ENCODE measurements at regions not wholly inside any gene's neighbourhood (a gene's known extent, or its start where the extent isn't known, plus 50 kb on each side); places are given as distances from the start of the nearest gene placed in this dataset.

DNA sequence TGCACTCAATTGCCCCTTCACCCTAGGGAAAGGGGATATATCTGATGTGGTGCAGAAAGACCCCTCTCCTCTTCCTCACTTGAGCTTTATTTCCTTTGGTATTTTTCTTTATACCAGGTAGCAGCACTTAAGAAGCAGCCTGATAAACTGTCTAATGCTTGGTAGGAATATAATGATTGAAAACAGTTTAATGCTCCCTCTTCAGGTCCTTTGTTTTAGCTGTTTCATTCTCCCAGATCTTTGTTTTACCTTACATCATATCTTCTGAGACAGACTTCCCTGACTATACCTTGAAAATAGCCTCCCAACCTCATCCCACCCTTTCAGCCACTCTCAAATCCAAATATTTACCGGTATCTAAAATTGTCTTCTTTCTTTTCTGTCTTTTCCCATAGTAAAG lies 87.9 kb downstream of the NUDT12 start:
- DNase-seq (ENCODE audit: low spot score), result no peak
- in situ Hi-C loops (cut with MboI; ENCODE audit: low sequenced_read_pairs, unreplicated experiment), result loop anchor here (5.0 to 25.0 kb wide), 2 partner anchors 242 to 887 kb away; no protein-coding TSS in a partner anchor
- TF ChIP-seq, protein P1, sequence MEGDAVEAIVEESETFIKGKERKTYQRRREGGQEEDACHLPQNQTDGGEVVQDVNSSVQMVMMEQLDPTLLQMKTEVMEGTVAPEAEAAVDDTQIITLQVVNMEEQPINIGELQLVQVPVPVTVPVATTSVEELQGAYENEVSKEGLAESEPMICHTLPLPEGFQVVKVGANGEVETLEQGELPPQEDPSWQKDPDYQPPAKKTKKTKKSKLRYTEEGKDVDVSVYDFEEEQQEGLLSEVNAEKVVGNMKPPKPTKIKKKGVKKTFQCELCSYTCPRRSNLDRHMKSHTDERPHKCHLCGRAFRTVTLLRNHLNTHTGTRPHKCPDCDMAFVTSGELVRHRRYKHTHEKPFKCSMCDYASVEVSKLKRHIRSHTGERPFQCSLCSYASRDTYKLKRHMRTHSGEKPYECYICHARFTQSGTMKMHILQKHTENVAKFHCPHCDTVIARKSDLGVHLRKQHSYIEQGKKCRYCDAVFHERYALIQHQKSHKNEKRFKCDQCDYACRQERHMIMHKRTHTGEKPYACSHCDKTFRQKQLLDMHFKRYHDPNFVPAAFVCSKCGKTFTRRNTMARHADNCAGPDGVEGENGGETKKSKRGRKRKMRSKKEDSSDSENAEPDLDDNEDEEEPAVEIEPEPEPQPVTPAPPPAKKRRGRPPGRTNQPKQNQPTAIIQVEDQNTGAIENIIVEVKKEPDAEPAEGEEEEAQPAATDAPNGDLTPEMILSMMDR (IDR thresholded peaks at IDR 0.05; ENCODE audit: borderline replicate concordance, control extremely low read depth, extremely low read depth, insufficient read depth, missing control alignments), result no peak

DNA sequence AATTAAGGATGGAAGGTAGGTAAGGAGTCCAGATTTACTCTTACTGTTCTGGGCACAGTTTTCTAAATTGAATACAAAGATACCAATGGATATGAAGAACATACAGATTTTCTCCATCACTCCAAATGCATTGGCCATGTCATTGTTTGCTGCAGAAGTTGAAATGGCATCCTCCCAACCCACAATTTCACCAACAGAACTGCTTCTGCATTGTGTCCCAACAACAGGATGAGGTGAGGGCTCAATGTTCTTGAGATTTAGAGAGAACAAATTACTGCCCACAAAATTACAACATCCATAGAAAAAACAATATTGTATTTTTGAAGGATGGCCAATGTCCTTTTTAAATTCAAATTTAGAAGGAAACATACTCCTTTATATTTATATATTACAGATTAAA lies 88.9 kb downstream of the NUDT12 start:
- TF ChIP-seq, protein P1 (IDR thresholded peaks at IDR 0.05; ENCODE audit: borderline replicate concordance, control extremely low read depth, extremely low read depth, insufficient read depth, missing control alignments), result no peak
- DNase-seq (ENCODE audit: low spot score), result no peak
- in situ Hi-C loops (cut with MboI; ENCODE audit: low sequenced_read_pairs, unreplicated experiment), result loop anchor here (5.0 kb wide), 1 partner anchor 241 kb away; no protein-coding TSS in a partner anchor

DNA sequence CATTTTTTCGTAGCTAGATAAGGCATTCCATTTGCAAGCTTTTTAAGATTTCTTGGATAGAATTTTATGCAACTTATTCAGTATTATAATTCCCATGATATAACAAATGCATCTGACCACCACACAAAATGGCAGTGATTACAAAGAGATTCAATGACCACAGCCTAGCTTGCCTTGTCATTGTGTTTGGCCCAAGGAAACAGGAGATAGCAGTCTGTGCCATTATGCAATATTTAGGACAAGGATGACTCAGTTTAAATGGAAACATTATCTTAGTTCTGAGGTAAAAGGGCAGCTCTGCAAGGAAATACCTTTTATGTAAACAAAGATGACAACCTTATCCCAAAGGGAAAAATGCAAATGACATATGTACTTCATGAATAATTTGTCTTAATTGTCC lies 89.8 kb downstream of the NUDT12 start:
- no peak for DNase-seq (ENCODE audit: low spot score)
- in situ Hi-C loops (cut with MboI; ENCODE audit: low sequenced_read_pairs, unreplicated experiment), result loop anchor here (5.0 kb wide), 1 partner anchor 241 kb away; no protein-coding TSS in a partner anchor
- TF ChIP-seq, protein P1 (IDR thresholded peaks at IDR 0.05; ENCODE audit: borderline replicate concordance, control extremely low read depth, extremely low read depth, insufficient read depth, missing control alignments), result no peak

DNA sequence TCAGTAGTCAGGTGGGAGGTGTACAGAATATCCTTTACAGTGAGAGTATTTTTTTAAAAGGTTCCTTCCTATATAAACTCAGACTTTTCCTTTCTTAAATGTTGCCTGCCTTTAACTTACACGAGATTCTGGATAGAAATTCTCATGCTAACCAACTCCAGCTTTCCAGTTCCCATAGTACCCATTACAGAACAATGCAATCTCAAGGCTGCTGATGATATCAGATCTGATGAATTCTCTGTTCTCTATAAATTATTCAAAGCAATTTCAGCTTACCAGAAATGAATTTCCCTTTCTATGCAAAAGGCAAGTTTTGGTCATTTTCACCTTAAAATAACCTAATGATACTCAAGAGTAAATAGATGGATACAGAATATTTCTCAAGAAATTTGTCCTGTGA lies 90.3 kb downstream of the NUDT12 start:
- no peak for DNase-seq (ENCODE audit: low spot score)
- TF ChIP-seq, protein P1 (IDR thresholded peaks at IDR 0.05; ENCODE audit: borderline replicate concordance, control extremely low read depth, extremely low read depth, insufficient read depth, missing control alignments), result no peak
- in situ Hi-C loops (cut with MboI; ENCODE audit: low sequenced_read_pairs, unreplicated experiment), result loop anchor here (5.0 kb wide), 1 partner anchor 240 kb away; no protein-coding TSS in a partner anchor

DNA sequence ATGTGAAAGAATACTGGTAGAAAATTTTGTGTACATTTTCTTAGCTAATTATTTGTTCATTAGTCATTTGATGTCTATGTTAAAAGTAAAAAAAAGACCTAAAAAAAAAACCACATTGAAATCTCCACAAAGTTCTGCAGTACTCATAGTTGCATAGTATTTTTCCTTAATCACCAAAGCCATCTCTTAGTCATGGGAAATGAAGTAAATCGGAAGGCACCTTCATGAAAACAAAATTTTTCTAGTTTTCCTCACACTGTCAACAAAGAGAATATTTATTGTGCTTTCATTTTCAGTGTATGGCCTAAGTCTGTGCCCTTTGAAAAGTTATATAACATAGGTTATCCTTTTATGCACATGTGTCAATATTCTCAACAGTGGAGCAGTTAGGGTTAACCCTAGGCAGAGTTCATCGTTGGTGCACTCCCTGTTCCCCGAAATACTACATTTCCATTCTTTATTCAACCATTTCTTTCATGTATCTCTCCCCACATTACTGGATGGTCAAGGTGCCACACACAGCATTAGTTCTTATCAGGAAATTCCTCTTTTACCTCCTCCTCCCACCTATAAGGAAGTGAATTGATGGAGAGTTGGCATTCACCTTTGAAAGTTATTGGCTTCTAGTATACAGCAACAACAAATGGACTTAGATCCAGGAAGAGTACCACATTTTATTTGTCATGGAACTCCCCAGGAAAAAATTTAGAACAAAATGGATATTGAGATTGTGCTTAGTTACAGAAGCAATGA lies 93.1 kb downstream of the NUDT12 start:
- DNase-seq (ENCODE audit: low spot score), result no peak
- in situ Hi-C loops (cut with MboI; ENCODE audit: low sequenced_read_pairs, unreplicated experiment), result loop anchor here (5.0 kb wide), 1 partner anchor 237 kb away; no protein-coding TSS in a partner anchor

DNA sequence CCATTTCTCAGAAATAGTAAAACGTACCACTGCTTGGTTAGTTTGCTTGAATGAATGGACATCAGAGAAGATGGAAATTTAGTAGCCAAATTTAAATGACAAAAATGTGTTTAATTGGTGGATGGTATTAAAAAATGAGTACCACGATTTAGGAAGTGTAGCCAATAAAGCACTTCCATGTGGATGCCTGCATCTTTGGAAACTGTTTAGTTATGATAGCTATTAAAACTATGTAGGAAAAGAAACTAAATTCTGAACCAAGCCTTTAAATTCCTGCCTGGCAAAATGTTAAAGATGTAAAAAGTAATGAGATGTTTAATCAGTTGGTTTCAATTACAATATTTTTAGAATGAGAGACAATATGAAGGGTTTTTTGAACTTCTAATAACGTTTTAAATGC lies 94.8 kb downstream of the NUDT12 start:
- in situ Hi-C loops (cut with MboI; ENCODE audit: low sequenced_read_pairs, unreplicated experiment), result no loop called here
- TF ChIP-seq, protein P1 (IDR thresholded peaks at IDR 0.05; ENCODE audit: borderline replicate concordance, control extremely low read depth, extremely low read depth, insufficient read depth, missing control alignments), result no peak
- DNase-seq (ENCODE audit: low spot score), result no peak

More for the DNA sequence above, 93.1 kb downstream of the NUDT12 start:
- TF ChIP-seq, protein P1 (IDR thresholded peaks at IDR 0.05; ENCODE audit: borderline replicate concordance, control extremely low read depth, extremely low read depth, insufficient read depth, missing control alignments), result no peak
